NCI-H510A (cell line): ENCODE measurements at regions not wholly inside any gene's neighbourhood (a gene's known extent, or its start where the extent isn't known, plus 50 kb on each side); places are given as distances from the start of the nearest gene placed in this dataset.

Source experiments
- DNase-seq: peaks from one replicate; lab custom pipeline; 2025; lab: John Stamatoyannopoulos, UW

DNA sequence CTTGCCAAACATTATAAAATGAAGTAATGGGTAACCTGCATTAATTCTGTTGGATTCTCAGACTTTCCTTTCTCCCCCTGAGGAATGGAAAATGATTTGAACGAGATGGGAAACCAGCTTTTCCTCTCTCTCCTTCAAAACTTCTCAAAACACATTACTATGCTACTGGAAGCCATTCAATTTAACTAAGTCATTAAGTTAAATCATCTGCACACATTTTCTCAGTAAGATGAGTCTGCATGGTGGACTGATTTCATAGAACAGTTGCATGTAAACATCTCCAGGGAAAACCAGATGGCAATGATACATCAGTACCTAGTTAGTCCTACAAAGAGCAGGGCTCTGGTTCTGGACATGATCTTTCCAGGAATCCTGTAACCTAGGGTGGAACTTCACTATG is 59.9 kb downstream of the BMP4 start:
- DNase-seq, result no peak

DNA sequence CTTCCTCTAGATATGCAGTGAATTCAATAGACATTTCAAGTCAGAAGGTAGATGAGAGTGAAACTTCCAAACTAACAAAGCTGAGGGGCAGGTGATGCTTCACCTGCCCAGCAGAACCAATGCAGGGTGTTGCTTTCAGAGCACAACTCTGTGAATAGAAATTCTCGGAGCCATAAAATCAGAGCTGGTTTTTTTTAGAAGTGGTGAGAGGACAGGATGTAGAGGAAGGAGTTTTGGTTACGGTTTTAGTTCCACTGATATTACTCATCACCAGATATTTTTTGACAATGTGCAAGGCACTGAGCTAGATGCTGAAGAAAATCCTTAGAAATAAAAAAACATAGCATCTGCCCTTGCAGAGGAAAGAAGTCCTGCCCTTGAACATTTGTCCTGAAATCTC is 62.2 kb downstream of the BMP4 start:
- no peak for DNase-seq

DNA sequence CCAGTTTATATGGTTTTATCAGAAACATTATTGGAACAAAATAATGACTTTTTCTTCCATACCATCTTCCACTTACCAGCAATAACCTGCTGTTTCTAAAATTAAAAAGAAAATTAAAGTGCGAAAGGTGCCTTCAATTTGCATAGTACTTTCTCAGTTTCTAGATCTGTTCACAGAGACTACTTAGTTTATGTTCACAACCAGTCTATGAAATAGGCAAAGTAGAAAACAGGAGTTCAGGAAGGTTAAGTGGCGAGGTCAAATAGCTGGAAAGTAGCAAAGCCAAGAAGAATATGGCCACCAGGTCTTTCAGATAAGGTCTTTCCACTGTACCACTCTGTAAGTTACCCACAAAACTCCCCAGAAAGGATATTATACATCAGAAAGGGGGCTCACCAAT is 63.3 kb downstream of the BMP4 start:
- DNase-seq, result no peak

DNA sequence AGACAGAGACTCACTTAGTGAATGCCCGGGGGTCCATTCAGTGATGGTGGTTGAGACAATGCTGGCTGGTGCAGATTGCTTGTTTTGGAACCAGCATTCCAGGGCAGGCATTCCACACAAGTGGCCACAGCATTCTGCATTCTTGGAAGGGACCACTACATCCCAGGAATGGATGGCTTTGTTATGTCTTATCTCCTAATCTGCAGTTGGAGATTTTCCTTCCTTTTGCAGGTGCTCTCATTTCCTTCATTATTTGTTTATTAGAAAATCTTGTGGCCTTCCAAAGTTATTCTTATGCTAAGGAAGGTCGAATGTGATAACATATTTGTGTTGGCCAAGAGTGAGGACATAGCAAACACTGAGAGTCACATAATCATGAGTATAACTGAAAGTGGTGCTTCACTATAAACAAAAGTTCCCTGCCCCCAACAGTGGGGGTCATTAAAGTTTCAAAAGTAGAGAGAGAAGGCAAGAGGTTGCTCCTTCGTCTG is 66.0 kb downstream of the BMP4 start:
- no peak for DNase-seq

DNA sequence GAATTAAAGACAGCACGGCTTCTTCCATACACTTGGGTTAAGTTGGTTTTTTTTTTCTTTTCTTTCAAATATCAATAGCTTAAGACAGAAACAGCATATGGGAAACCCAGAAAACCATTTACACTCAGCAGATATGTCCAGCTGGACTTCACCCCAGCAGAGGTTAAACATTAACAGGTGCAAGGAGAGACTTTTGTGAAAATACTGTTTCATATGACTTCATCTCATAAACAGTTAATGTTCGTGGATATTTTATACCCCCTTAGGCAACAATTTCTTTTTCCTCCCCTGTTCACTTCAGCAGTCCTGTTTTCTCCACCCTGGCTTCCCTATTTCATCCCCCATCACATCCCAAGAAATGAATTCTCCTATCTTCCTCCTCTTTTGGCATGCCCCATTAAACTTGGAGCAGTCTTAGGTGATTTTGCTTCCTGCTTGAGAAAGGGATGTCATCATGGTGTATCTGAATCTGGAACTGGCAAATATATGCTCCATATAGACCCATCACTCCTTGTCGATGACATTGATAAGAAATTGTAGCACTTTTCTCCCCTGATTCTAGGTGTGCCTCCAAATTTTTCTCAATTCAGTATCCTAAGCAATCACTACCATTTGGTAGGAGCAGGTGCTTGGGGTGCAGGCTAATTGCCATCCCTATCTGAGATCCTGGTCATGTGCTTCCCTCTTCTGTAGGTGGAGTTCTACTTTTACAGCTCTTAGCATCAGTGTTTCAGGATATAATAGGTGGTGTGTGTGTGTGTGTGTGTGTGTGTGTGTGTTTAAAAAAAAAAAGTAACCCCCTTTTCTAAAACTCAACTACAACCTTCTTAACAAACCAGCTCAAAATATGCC is 67.9 kb downstream of the BMP4 start:
- no peak for DNase-seq

DNA sequence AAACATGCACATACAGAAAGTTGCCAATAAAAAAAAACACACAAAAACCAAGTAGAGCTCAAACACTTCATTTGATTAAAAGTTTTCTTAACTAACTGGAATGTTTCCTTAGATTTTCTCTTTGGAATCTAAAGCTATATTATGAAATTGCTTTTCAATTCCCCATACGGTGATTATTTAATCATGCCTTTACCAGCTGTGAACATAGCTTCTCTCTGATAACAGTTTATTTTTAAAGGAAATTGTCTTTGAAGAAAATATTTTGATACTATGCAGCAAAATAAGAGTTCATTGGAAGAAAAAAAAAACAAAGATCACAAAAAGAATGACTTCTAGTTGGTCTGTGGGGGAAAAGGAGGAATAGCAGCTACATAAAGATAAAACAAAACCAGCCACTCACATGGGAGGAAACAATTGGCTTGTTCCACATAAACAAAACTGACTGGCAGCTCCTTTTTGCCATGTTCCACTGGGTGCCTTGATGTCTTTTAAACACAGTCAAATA is 71.4 kb downstream of the BMP4 start:
- DNase-seq, result no peak

DNA sequence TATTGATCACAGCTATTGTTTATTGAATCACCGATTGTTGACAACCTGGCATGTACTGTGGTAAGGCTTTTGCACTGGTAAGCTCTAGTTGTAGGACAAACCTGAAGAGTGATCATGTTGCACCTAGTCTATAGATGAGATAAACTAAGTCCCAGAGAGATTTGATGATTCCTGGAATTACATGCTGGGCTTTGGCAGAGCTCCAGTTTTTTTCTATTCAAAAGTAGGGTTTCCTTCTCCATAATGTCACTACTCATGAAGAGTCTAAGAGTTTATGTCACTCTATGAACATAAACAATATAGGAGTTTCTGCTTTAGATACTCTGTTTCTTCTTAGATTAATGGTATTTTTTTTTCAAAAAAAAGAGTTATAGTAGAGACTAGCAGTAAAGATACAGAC is 72.0 kb downstream of the BMP4 start:
- no peak for DNase-seq

DNA sequence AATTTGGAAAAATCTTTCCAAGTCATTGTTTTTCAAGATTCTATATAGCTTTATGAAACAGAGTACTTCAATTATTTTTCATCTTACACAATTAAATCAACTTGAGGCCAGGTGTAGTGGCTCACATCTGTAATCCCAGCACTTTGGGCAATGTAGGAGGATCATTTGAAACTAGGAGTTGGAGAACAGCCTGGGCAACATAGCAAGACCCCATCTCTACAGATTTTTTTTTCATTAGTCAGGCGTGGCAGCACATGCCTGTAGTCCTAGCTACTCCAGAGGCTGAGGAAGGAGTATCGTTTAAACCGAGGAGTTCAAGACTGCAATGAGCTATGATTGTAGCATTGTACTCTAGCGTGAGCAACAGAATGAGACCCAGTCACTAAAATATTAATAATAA is 72.9 kb downstream of the BMP4 start:
- no peak for DNase-seq

DNA sequence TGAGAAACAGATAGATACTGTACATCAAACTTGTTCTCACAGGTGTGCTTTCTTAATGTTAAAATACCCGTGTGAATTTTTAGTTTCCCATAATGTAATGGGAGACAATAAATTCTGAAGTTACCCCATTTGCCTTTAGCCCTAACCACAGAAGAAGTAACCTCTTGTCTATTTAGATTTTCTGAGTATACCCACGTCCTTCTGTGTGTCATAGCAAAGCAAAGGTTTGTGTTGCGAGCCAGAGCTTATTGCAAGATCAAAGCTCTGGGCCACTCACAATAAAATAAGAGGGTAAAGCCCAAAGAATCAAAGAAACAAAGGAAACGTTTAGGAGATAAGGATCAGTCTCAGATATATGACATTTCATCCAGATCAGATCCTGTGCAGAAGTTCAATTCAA is 73.9 kb downstream of the BMP4 start:
- no peak for DNase-seq

DNA sequence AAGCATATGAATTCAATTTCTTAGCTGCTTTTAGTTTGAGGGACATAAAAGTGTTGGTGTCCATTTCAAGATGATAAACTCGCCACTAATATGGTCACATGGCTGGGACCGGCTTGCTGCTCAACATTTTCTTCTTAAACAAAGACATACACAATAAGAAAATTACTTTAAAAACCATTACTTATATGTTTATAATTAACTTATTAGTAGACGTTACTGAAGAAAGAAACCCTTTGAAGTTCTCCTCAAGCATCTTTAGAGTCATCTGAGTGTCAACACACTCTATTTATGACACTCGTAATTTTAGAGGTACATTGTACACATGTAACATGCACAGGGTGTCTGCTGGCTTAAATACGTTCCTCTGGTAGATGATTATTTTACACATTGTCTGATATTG is 74.7 kb downstream of the BMP4 start:
- DNase-seq, result no peak

DNA sequence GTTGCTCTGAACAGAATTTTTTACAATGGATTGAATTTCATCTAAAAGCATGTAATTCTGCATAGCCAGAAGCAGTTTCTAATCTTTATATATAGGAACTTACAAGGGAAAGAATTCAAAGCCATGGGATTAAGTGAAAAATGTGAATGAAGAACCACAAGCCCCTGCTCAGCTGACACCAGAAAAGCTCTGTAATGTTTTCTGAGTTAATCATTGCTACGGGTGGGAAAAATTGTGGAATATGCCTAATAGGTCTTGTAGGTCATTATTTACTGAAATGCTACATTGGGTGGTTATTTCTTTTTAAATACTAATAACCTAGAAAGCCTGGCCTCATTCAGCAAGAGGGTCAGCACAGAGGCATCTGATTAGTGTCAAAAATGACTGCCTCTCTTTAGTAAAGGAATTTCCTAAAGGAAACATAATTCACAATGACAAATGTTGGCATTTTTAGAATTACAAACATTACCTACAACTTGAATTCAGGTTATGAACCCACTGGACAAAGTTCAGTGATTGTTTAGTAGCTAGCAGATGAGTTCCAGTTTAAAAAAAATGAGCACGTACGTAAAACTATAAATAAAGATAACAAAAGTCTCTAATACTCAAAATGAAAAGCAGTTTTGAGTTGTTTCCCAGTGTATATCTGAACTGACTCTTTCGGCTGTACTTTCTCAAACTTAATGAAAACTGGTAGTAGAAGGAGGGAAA is 75.3 kb downstream of the BMP4 start:
- no peak for DNase-seq

DNA sequence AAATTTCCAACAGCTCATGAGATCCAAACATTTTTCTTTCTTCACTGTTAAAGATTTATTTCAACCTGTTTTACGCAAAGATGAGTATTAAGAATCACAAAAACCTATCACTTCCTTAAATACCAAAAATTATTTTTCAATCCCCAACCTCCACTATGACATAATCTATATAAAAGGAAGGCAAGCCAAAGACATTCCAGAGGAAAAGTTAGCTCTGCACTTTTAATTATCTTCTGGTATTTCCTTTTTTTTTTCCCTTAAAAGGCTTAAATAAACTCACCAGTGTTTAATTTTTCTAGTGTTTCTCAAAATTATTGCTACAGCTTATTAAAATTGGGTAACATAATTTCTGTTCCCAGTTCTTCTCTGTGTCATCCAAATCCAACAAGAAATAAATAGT is 75.9 kb downstream of the BMP4 start:
- no peak for DNase-seq

DNA sequence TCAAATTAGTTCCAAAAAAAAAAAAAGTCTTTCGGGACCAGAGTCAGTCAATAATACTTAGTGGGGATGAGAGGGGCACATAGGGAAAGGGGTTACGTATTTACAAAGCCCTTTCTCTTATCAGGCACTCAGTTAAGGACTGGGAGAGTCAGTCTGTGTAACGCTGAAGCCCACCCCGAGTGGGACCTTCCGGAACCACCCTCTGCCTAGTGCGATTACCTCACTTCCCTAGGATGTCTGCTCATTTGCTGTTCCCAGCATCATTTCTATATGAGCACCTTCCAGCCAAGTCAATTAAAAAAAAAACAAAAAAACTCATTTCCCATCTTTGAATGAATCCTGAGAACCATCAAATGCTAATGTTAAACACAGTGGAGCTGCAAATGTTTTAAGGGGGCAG is 76.9 kb downstream of the BMP4 start:
- no peak for DNase-seq

DNA sequence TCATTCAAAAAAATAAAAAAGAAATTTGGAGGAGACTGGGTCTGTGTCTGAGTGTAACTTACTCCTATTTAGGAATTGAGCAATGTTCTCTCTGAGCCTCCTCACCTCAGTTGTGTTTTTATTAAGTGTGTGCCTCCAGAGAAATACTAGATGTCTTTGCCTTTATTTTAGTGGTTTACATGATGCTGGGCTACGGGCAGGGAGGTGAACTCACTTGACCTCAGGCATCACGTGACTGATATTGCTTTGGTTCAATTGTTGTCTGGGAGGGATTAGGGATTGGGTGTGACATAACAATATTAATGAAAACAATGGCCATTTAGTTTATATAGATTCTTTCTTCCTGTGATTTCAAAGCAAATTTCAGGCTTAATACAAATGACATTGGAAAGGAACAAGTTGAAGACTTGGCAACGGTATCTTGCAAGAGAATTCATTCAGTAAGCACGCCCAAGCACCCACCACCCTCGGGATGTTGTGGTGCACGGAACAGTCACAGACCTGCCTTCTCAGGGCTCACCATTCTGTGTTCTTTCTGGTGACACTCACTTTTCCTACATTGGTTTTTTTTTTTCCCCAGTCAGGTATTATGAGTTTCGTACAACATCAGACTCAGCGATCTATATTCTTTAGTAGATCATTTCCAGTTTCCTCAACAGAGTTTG is 77.5 kb downstream of the BMP4 start:
- no peak for DNase-seq

DNA sequence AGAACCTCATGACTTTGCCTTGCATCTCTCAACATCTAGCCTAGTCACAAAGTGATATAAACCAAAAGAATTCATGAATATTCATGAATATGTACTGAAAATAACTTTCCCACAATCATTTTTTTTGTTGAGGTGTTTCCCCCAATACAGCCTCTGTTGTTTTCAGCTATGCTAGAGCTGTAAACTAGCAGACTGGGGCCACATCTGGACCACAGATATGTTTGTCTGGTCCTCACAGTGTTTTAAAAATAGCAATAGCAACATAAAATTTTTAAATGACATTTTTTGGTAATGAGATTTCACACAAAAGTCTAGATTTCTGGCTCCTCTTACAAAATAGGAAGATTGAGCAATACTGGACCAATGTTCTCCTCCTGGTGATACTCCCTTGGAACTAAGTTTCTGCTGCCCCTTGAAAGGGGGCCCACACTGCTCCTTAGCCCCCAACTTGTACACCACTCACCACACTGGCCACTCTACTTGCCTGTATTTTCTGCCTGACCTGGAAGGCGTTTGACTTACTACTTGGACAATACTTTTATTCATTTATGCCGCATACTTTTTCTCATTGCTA is 81.2 kb downstream of the BMP4 start:
- DNase-seq, result no peak

DNA sequence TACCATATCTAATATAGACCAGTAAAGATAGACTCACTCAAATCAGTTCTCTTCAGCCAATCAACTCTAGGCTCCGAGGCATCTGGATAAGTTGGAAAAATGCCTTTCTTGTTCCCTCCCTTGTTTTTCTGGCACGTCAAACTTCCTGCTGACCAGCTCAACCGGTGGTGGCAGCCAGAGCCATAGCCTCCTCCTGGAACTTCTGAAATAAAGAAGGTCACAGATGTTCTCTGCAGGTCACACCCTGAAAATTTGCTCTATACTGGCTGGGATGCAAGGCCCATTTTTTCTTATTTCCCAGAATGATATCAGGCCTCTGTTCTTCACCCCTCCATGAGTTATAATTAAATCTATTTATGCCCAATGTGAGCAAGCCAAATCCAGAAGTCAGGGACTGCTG is 81.9 kb downstream of the BMP4 start:
- DNase-seq, result no peak

DNA sequence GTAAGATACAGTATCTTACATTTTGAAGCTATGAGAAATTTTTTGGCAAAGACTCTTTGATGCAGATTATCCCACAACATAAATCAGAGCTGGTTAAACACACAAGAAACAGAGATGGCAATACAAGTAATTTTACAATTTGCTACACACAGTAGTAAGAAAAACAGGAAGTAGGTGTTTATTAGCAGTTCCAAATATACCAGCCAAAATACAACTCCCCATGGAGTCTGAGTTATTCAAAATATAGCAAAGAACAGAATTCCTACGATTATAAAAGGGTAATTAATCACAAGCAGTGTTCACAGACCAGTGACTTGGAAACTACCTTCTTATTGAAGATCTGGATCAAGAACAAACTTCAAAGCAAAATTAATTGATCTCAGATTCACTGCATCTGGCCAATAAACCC is 83.9 kb downstream of the BMP4 start:
- no peak for DNase-seq

DNA sequence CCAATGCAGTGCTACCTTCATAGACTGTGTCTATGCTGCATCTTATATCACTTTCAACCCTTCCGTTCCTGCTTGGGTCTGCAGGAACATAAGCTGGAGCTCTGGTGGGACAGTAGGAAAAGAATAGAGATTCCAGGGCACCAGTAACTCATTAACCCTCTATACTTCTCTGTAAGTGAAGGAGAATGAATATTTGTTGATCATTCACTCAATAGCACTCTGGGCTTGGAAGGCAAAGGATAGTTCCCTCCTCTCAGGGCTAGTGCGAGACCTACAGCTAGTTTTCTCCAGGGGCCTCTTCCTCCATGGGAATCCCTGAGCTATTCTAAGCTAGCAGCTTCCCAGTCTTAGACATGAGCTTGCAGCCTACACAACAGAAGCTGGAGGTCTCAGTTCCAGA is 84.7 kb downstream of the BMP4 start:
- DNase-seq, result no peak

DNA sequence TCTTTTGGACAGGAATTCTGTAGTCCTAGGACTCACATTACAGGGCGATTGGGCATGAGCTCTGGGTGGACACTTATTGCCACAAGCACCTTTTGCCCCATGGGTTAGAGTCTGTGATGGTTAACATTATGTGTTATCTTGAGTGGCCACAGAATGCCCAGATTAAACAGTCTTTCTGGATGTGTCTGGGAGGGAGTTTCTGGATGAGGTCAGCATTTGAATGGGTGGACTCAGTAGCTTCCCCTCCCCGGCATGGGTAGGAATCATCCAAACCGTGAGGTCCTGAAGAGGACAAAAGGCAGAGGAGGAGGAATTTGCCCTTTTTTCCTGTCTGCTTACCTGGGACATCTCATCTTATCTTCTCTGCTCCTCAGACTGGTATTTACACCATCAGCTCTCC is 85.6 kb downstream of the BMP4 start:
- no peak for DNase-seq

DNA sequence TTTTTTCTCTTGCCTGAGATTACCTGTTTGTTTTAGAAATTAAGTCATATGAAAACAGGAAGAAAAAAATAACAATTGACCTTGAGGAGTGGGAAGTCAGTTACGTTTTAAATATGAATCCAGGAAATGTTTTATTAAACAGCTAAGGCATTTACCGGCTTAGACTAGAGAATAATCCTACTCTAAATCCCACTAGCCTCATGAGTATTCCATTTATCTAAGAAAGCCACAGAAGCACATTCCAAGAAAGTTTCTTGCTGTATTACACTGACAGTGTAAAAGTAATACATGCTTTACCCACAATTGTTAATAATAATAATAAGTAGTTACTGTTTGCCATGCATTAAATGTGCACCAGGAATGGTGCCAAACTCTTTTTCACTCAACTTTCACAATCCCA is 90.9 kb downstream of the BMP4 start:
- no peak for DNase-seq

DNA sequence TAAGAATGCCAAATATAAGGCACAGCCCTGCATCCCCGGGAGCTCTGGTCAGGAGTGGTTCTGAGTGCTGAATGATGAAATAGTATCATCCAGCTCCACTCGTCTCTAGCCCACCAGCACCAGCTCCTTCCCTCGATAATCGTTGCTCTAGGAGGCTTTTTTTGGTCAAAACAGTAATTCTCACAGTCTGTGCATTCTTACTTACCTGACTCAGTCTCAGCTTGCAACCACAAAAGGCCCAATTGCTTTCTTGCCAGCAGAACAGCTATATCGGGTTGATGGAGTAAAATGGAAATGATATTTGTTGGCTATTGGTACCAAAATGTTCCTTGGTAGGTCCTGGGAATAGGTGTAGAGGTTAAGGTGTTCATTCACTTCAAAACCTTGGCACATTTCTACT is 94.8 kb downstream of the BMP4 start:
- DNase-seq, result no peak

DNA sequence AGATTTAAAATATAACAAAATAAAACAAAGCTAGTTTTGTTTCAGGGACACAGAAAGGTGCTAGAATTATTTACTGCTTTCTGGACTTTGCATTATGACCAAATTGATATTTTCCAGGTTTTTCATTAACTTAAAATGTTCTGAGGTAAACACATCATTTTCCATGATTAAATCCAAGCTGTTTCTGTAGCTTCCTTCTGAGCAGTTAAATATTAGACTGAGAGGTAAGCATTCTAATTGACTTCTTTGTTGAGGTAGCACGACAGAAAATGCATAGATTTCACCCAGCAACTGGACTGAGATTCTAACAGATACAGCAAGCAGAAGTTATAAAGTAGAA is 98.3 kb downstream of the BMP4 start:
- no peak for DNase-seq
